Adrenal gland (tissue), 5 donors: ENCODE measurements at regions not wholly inside any gene's neighbourhood (a gene's known extent, or its start where the extent isn't known, plus 50 kb on each side); places are given as distances from the start of the nearest gene placed in this dataset.

Source experiments
- POLR2A ChIP-seq, 2 donors: fragments of 450-650 bp; IDR thresholded peaks; one replicate each; pipeline ENCODE4 v1.6.1; 2017; ENCODE audit warnings: antibody characterized with exemption in 2 of 2, mild to moderate bottlenecking in 2 of 2, moderate library complexity in 1 of 2
- TF ChIP-seq, protein P1 (sequence below), 6 experiments: fragments of 450-650 bp in 4 of 6; fragments of 200-600 bp in 2 of 6; sonication (generic) in 1 of 6; IDR thresholded peaks; 1 replicate in 5 of 6; 2 replicates in 1 of 6; pipeline versions ENCODE4 v1.5.1 to v1.8.0; 2016 to 2021; ENCODE audit warnings: antibody characterized with exemption in 6 of 6, mild to moderate bottlenecking in 2 of 6, moderate library complexity in 1 of 6
- donor health status: DM: no; HTN: no; CAD: no.

DNA sequence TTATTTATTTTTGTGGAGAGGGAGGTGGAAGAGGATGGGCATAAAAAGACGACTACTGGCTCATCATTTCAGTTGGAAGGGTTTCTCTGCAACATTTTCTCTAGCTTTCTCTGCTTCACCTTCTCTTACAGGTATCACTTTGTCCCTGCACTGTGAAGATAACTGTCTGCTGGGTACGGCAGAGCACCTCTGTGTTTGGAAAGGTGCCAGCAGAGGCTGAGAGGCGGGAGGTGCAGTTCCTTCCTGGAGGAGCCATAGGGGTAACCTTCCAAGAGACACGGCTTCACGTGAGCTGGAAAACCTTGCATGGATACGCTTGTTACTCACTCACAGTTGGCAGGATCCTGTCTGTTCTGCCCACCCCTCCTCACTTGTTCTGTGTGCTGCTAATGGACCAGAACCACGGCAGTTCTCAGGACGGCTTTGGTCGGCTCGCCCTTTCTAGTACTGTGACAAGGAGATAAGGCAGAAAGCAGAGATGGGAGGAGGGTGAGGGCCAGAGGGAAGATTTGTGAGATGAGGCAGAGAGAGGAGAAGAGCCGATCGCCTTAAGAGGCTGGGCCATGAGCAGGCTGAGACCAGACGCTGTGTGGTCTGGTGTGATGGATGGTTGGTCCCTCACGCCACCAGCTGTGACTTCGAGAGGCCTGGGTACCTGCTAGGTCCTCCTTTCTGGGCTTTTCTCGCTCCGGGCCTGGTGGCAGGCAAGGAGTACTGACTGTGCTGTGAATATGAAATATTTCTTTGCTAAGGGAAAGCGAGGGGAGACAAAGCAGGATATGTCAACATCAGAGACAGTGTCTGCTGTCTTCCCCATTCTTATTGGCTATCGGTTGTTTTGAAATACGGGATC, 66.8 kb downstream of the MRPL57 start:
- no peak for TF ChIP-seq POLR2A (IDR thresholded peaks at IDR 0.05)
- TF ChIP-seq, protein P1, sequence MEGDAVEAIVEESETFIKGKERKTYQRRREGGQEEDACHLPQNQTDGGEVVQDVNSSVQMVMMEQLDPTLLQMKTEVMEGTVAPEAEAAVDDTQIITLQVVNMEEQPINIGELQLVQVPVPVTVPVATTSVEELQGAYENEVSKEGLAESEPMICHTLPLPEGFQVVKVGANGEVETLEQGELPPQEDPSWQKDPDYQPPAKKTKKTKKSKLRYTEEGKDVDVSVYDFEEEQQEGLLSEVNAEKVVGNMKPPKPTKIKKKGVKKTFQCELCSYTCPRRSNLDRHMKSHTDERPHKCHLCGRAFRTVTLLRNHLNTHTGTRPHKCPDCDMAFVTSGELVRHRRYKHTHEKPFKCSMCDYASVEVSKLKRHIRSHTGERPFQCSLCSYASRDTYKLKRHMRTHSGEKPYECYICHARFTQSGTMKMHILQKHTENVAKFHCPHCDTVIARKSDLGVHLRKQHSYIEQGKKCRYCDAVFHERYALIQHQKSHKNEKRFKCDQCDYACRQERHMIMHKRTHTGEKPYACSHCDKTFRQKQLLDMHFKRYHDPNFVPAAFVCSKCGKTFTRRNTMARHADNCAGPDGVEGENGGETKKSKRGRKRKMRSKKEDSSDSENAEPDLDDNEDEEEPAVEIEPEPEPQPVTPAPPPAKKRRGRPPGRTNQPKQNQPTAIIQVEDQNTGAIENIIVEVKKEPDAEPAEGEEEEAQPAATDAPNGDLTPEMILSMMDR (IDR thresholded peaks at IDR 0.05): no peak
